ENCODE measurements at regions not wholly inside any gene's neighbourhood (a gene's known extent, or its start where the extent isn't known, plus 50 kb on each side); places are given as distances from the start of the nearest gene placed in this dataset.

DNA sequence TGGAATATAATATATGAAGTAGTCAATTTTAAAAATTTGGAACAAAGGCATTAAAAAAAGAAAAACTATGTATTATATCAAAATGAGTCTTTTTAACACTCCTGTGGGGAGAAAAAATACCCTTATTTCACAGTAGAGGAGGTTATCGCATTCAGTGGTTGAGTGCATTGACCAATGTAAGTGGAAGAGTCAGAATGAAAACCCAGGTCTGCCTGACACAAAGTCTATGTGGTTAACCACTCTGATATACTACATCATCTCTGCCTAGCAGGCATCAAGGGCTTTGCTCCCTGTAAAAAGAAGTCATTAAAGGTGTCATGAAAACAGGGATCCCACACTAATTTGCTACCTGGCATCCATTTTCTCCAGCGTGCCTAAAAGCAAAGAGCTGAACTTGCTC is 417.2 kb upstream of the C9orf72 start:
- TF ChIP-seq POLR3G (IDR thresholded peaks at IDR 0.05; ENCODE audit: extremely low read depth, insufficient read length, insufficient replicate concordance) = no peak
- TF ChIP-seq, protein P1, sequence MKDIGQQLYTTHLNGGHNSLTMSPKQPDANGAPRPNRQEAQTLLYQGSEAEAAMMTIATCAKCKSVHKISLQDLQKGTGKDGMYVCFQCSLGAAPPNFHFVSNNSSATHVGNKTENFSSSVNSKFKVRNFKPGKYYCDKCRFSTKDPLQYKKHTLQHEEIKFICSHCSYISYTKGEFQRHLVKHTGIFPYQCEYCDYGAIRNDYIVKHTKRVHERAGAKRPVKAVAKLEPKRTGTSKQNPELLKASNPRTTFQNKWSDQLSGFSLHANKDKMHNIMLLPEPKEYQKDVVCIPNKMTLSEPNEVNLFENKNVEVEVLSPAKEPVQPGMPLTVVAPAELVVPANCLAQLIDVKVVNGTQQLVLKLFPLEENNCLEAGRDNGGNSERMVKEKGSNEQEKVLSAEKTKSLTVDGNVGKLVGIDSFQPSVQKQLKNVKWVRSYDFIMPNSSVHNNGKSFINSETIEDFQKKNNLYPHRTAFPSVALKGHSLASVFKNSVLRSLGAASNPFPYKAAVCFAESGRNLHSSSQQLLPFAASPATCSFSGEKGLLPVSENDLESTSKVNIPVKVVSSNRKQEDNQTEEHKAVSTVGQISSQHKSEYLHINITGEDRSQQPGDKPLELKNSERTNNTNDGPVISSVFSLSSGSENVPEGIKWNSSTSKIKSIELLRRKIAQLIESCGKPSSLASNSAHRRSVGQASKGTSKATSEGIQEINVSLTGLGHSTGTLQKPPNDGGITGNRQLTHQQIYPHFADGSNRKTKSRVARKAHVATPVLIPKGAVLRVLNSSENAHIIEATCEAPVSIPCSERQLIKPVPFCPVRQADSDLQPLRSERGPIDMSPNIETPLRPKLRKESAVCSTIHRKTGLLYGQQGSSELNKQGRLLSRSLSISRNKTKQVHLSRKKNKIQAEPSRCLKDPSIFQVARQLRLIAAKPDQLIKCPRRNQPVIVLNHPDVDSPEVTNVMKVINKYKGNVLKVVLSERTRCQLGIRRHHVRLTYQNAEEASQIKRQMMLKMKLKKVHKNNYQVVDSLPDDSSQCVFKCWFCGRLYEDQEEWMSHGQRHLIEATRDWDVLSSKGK (CRISPR knock-in tag; IDR thresholded peaks at IDR 0.05) = no peak
- no peak for TF ChIP-seq MTF1 (CRISPR knock-in tag; IDR thresholded peaks at IDR 0.05; ENCODE audit: borderline replicate concordance)
- TF ChIP-seq CBX2 (IDR thresholded peaks at IDR 0.05; ENCODE audit: insufficient read depth, low read length, poor library complexity, severe bottlenecking) = no peak
- no peak for TF ChIP-seq THRB (CRISPR knock-in tag; conservative IDR thresholded peaks at IDR 0.05)

All from K562 (cell line).